A673 (cell line): ENCODE measurements at regions not wholly inside any gene's neighbourhood (a gene's known extent, or its start where the extent isn't known, plus 50 kb on each side); places are given as distances from the start of the nearest gene placed in this dataset.

ENCODE experiments used
- CTCF ChIP-seq: fragments of 300-800, 200-600 bp; sonication (generic); conservative IDR thresholded peaks from 2 replicates; pipeline ENCODE4 v1.5.1; 2017; ENCODE audit warnings: low read depth, mild to moderate bottlenecking, antibody characterized with exemption, low read length, moderate library complexity, mixed read lengths
- EZH2 ChIP-seq: fragments of 200-600 bp; sonication (generic); IDR thresholded peaks from 2 replicates; pipeline ENCODE4 v1.6.1; 2017; ENCODE audit warnings: borderline replicate concordance, low read depth, mild to moderate bottlenecking, mixed read lengths, antibody characterized with exemption, low read length; ENCODE audit not compliant: poor library complexity, severe bottlenecking

- no peak for TF ChIP-seq EZH2
- TF ChIP-seq CTCF: no peak
These were observed 928.9 kb upstream of the C9orf72 start for GRCh38 chr9:28502189-28502588.
